BLaER1 (cell line): ENCODE measurements at regions not wholly inside any gene's neighbourhood (a gene's known extent, or its start where the extent isn't known, plus 50 kb on each side); places are given as distances from the start of the nearest gene placed in this dataset.
"Not testable (repeated sequence)": the region's sequence is repeated elsewhere in the genome, so short reads cannot be mapped to it uniquely, and the experiment has no call there.

Experiments
- H3K27ac ChIP-seq: shearing (Covaris generic); formaldehyde crosslinking; 2 replicates; pipeline ENCODE4 v1.8.1; 2022
- H3K27me3 ChIP-seq: shearing (Covaris generic); formaldehyde crosslinking; 2 replicates; pipeline ENCODE4 v1.8.1; 2022
- H3K36me3 ChIP-seq: shearing (Covaris generic); formaldehyde crosslinking; 2 replicates; pipeline ENCODE4 v1.8.1; 2022
- H3K4me1 ChIP-seq: shearing (Covaris generic); formaldehyde crosslinking; 2 replicates; pipeline ENCODE4 v1.8.1; 2022
- H3K4me2 ChIP-seq: shearing (Covaris generic); formaldehyde crosslinking; 2 replicates; pipeline ENCODE4 v1.8.1; 2022
- H3K4me3 ChIP-seq: shearing (Covaris generic); formaldehyde crosslinking; 2 replicates; pipeline ENCODE4 v1.8.1; 2022
- H3K9ac ChIP-seq: shearing (Covaris generic); formaldehyde crosslinking; 2 replicates; pipeline ENCODE4 v1.8.1; 2022
- H3K9me3 ChIP-seq: shearing (Covaris generic); formaldehyde crosslinking; 2 replicates; pipeline ENCODE4 v1.8.1; 2022
- H4K20me1 ChIP-seq: shearing (Covaris generic); formaldehyde crosslinking; 2 replicates; pipeline ENCODE4 v1.8.1; 2022
- Cebpa-rat ChIP-seq: shearing (Covaris generic); IDR thresholded peaks from 2 replicates; pipeline ENCODE4 v1.8.1; 2022

DNA sequence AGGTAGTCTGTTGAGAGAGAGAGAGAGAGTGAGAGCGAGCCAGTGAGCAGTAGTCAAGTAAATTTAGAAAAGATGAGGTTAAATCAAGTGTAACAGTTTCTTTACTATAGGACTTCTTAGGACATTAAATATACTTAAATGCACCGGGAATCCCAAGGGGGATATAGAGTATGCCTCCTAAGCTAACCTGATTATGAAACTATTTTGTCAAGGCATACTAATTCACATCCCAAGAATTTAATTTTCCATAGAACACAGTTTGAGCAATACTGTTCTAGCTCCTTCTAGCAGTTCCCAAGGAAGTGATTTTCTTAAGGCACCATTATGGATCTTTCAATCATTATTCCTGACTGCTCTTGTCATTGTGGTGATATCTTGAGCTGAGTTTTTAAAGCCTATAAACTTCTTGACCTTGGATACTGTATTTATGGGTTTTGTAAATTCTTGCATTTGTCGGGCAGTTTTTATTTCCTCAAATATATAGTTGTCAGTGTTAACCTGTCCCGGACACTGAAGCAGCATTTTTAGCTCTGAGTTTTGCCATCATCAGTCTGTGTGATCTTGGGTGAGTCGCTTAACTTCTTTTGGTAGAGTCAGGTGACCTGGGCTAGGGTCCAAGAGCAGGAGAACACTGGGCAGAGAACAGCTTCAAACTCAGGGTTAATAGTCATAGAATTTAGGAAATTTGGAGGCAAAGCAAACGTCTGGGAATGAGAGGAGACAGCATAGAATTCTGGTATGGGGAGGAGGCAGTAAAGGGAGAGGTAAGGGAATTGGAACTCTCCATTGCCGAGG is 196.5 kb upstream of the FRMD6 start:
- no peak overlapping the region for H3K4me2 ChIP-seq
- no peaks in the 10 kb centered on the region for H4K20me1 ChIP-seq
- no peak overlapping the region for H3K4me3 ChIP-seq
- H3K9ac ChIP-seq: no peak overlapping the region
- TF ChIP-seq Cebpa-rat: no peak
- no peak overlapping the region for H3K27ac ChIP-seq
- H3K9me3 ChIP-seq: no peaks in the 10 kb centered on the region
- H3K36me3 ChIP-seq: no peaks in the 10 kb centered on the region
- H3K27me3 ChIP-seq: no peaks in the 10 kb centered on the region
- H3K4me1 ChIP-seq: no peaks in the 10 kb centered on the region

DNA sequence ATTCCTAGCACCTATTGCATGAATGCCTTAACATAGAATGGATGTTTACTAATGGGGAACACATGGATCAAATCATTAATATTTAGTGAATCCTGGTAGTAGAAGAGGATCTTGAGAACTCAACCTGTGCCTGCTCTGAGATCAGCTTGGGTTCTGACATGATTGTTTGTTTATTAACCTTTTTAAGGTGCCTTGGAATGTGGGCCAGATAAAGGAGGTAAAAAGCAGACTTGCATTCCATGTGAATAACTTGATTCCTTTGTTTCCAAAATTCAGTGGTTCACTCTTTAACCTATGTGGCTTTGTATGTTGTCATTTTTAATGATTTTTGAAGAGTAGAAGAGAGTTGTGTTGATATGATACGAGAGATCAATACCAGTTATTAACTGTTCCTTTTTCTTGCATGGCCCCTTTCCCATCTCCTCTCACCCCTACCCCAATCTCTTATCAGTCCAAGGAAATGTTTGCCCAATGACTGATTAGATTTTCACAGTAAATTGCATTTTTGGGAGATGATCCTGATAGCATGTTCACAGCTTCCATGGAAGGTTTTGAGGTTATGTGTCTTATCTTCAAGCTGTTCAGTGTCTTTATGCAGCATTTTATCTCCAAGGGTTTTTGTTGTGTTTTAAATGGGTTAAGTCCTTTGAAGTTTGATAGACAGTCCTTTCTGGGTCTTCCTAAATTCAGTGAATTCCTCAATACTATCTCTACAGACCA is 193.7 kb upstream of the FRMD6 start:
- Histone ChIP-seq H3K9me3 (no peaks in the 10 kb centered on the region), H3K9ac (no peak overlapping the region), H3K27ac (no peak overlapping the region), H3K4me2 (no peak overlapping the region), H4K20me1 (no peaks in the 10 kb centered on the region), H3K36me3 (no peaks in the 10 kb centered on the region), H3K4me1 (no peaks in the 10 kb centered on the region), H3K27me3 (no peaks in the 10 kb centered on the region), H3K4me3 (no peak overlapping the region)
- TF ChIP-seq Cebpa-rat: no peak

DNA sequence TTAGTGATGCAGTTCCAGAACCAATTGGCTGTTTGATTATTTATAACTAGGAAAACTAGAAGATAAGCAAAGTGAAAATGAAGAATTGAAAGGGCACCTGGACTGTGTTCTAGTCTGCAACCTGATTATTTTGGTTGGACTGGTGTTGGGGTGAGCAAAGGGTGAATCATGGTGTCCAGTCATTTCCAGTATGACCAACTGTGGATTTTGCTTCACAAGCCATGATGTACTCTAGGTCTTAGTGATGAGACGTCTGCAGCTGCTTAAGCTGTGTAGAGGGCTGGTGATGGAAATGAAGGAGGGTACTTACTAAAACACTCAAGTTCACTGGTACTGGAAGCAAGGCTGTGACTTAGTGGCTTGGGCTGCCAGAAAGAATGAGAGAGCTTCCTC is 193.2 kb upstream of the FRMD6 start:
- Histone ChIP-seq H3K27ac (no peak overlapping the region), H3K4me3 (no peak overlapping the region), H3K4me2 (no peak overlapping the region), H3K9me3 (no peaks in the 10 kb centered on the region), H4K20me1 (no peaks in the 10 kb centered on the region), H3K27me3 (no peaks in the 10 kb centered on the region), H3K4me1 (no peaks in the 10 kb centered on the region), H3K36me3 (no peaks in the 10 kb centered on the region), H3K9ac (no peak overlapping the region)
- TF ChIP-seq Cebpa-rat: no peak

DNA sequence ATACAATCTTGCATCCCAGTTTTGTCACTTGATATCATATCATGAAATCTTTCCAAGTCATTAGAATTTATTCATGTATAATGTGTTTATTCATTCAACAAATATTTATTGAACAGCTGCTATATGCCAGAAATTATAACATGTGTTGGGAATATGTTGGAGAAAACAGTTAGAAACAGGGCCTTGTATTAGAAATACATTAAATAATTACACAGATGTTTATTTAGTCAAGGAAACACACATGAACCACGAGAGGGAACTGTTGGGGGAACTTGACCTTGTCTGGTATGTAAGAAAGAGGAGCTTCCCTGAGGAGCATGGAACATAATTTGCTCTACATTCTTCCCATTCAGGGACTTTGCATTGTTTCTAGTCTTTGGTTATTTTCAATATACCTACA is 191.7 kb upstream of the FRMD6 start:
- no peak overlapping the region for H3K4me3 ChIP-seq
- H3K9me3 ChIP-seq: no peaks in the 10 kb centered on the region
- no peak overlapping the region for H3K9ac ChIP-seq
- no peak overlapping the region for H3K27ac ChIP-seq
- no peak overlapping the region for H3K4me2 ChIP-seq
- no peak for TF ChIP-seq Cebpa-rat
- no peaks in the 10 kb centered on the region for H4K20me1 ChIP-seq
- H3K4me1 ChIP-seq: no peaks in the 10 kb centered on the region
- H3K36me3 ChIP-seq: no peaks in the 10 kb centered on the region
- H3K27me3 ChIP-seq: no peaks in the 10 kb centered on the region

DNA sequence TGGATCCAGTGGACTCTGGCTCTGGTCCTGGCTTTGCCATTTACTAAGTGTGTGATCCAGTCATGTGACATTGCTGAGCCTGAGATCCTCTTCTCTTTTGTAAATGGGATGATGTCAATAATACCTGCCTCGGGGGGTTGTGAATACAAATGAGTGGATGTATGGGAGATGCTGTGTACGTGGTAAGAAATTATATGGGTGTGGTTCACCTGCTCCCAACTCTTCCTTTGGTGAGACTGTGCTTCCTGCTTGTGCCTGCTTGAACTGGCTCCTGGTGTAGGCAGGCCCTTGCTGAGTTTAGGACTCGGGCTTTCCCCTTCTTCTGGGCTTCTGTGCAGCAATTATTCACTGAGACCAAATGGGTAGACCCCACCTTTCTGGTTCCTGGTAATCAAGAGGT is 189.5 kb upstream of the FRMD6 start:
- H3K36me3 ChIP-seq: no peaks in the 10 kb centered on the region
- H3K4me2 ChIP-seq: no peak overlapping the region
- no peaks in the 10 kb centered on the region for H3K4me1 ChIP-seq
- no peaks in the 10 kb centered on the region for H3K27me3 ChIP-seq
- H3K9me3 ChIP-seq: no peaks in the 10 kb centered on the region
- no peak overlapping the region for H3K4me3 ChIP-seq
- no peak overlapping the region for H3K27ac ChIP-seq
- H3K9ac ChIP-seq: no peak overlapping the region
- TF ChIP-seq Cebpa-rat: no peak
- H4K20me1 ChIP-seq: no peaks in the 10 kb centered on the region

DNA sequence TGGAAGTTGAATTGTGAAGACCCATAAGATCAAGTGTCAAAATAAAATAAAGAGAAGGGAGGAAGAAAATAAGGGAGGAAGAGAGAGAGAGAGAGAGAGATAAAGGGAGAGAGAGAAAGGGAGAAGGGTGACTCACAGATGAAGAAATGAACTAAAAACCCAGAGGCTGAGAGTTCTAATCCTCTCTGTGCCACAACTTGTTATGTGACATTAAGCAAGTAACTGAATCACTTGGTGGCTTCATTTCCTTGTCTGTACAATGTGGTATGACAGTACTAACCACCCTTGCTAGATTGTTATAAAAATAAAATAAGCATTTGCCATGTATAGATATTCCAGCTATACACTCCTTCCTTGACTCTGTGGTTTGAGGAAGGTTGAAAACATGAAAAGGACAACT is 189.0 kb upstream of the FRMD6 start:
- no peak overlapping the region for H3K4me3 ChIP-seq
- H3K4me1 ChIP-seq: no peaks in the 10 kb centered on the region
- no peak for TF ChIP-seq Cebpa-rat

DNA sequence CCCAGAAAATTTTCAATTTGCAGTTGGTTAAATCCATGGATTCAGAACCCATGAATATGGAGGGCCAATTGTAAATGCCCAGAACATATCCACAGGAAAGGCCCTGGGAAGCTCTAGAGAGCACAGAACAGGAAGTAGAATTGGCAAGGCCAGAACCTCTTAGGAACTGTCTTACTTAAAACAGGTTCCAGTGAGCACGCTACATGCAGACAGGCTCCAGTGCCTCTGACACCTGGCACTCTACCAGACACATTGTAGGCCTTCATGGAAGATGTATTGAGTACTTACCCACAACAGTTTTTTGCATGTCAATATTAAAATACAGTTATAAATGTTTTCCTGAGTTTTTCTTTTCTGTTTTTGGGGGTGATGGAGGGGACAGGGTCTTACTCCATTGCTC is 188.2 kb upstream of the FRMD6 start:
- no peaks in the 10 kb centered on the region for H4K20me1 ChIP-seq
- H3K9ac ChIP-seq: no peak overlapping the region
- TF ChIP-seq Cebpa-rat: no peak
- H3K4me1 ChIP-seq: no peaks in the 10 kb centered on the region
- no peaks in the 10 kb centered on the region for H3K27me3 ChIP-seq
- H3K9me3 ChIP-seq: 0 out of 2 replicates have a peak, but pooled peaks cover 3% of the 10 kb centered on the region
- no peaks in the 10 kb centered on the region for H3K36me3 ChIP-seq
- H3K4me2 ChIP-seq: no peak overlapping the region
- no peak overlapping the region for H3K4me3 ChIP-seq
- no peak overlapping the region for H3K27ac ChIP-seq

More for the DNA sequence above, 189.0 kb upstream of the FRMD6 start:
- Histone ChIP-seq H3K27me3 (no peaks in the 10 kb centered on the region), H3K9ac (no peak overlapping the region), H3K4me2 (no peak overlapping the region), H3K27ac (no peak overlapping the region), H3K9me3 (0 out of 2 replicates have a peak, but pooled peaks cover 3% of the 10 kb centered on the region), H4K20me1 (no peaks in the 10 kb centered on the region), H3K36me3 (no peaks in the 10 kb centered on the region)

DNA sequence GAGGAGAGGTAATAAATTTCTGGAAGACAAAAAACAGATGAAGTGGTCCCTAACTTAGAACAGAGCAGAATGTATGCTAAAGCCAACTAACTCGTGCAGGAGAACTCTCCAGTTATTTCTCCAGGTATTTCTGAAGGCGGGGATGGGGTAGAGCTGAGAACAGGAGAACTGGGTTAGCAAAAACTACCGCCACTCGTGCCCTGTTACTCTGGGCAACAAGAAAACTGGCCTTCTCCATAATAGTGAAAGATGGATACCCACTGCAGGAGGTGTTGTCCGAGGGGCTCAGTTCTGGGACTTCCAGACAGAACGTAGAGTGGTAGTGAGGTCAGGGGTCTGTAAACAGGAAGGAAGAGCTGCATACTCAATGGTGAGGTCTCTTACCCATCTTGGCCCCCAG is 187.3 kb upstream of the FRMD6 start:
- H3K27me3 ChIP-seq: no peaks in the 10 kb centered on the region
- H3K4me1 ChIP-seq: no peaks in the 10 kb centered on the region
- H3K27ac ChIP-seq: no peak overlapping the region
- H3K4me3 ChIP-seq: no peak overlapping the region
- no peak overlapping the region for H3K9ac ChIP-seq
- H4K20me1 ChIP-seq: no peaks in the 10 kb centered on the region
- no peak for TF ChIP-seq Cebpa-rat
- H3K4me2 ChIP-seq: no peak overlapping the region
- 0 out of 2 replicates have a peak, but pooled peaks cover 3% of the 10 kb centered on the region for H3K9me3 ChIP-seq
- H3K36me3 ChIP-seq: no peaks in the 10 kb centered on the region

DNA sequence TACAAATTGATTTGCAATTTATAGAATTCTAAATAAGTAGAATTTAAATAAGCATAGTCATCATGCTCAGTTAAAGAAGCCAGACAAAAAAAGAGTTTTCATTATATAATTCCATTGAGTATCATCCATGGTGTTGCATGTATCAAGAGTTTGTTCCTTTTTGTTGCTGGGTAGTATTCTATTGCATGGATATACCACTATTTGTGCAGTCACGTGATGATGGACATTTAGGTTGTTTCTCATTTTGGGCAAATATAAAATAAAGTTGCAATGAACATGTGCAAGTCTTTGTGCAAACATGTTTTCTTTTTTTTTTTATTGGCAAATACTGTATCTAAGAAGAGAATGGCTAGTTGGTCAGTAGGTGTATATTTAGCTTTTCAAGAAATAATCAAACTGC is 186.2 kb upstream of the FRMD6 start:
- TF ChIP-seq Cebpa-rat: no peak
- Histone ChIP-seq H3K4me3 (no peak overlapping the region), H3K27me3 (no peaks in the 10 kb centered on the region), H3K4me1 (no peaks in the 10 kb centered on the region), H4K20me1 (no peaks in the 10 kb centered on the region), H3K4me2 (no peak overlapping the region), H3K27ac (no peak overlapping the region), H3K9me3 (0 out of 2 replicates have a peak, but pooled peaks cover 3% of the 10 kb centered on the region), H3K36me3 (no peaks in the 10 kb centered on the region), H3K9ac (no peak overlapping the region)

DNA sequence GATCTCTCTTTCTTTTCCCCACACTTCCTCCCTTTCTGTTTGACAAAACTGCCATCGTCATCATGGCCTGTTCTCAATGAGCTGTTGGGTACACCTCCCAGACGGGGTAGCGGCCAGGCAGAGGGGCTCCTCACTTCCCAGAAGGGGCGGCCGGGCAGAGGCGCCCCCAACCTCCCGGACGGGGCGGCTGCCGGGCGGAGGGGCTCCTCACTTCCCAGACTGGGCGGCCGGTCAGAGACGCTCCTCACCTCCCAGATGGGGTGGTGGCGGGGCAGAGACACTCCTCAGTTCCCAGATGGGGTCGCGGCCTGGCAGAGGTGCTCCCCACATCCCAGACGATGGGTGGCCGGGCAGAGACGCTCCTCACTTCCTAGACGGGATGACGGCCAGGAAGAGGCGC is 184.3 kb upstream of the FRMD6 start:
- not testable (repeated sequence) for H3K9me3 ChIP-seq, H4K20me1 ChIP-seq, H3K4me2 ChIP-seq, H3K9ac ChIP-seq, H3K36me3 ChIP-seq, H3K27ac ChIP-seq, H3K4me3 ChIP-seq, H3K27me3 ChIP-seq, H3K4me1 ChIP-seq
